Cardiac muscle cell (in vitro differentiated cells and primary cell): ENCODE measurements at regions not wholly inside any gene's neighbourhood (a gene's known extent, or its start where the extent isn't known, plus 50 kb on each side); places are given as distances from the start of the nearest gene placed in this dataset.
"Not testable (repeated sequence)": the region's sequence is repeated elsewhere in the genome, so short reads cannot be mapped to it uniquely, and the experiment has no call there.

ENCODE experiments used
- DNase-seq, 2 donors: peaks; one replicate each; pipeline versions ENCODE4 v3.0.0 to v3.0.0-alpha.2; 2010 to 2017; ENCODE audit warnings: low read depth in 1 of 2, low spot score in 1 of 2
- H3K27ac ChIP-seq: fragments of 200-600 bp; sonication (generic); 2 replicates; pipeline ENCODE4 v1.5.1; 2016
- H3K27me3 ChIP-seq: fragments of 200-600 bp; sonication (generic); 2 replicates; pipeline ENCODE4 v1.6.0; 2016; ENCODE audit warnings: control low read depth
- H3K36me3 ChIP-seq: fragments of 200-600 bp; sonication (generic); 2 replicates; pipeline ENCODE4 v1.5.1; 2016; ENCODE audit warnings: control low read depth
- H3K4me1 ChIP-seq: fragments of 200-600 bp; sonication (generic); 2 replicates; pipeline ENCODE4 v1.8.1; 2017; ENCODE audit warnings: low read depth, mild to moderate bottlenecking, mixed run types
- H3K4me3 ChIP-seq: fragments of 200-600 bp; sonication (generic); 2 replicates; pipeline ENCODE4 v1.5.1; 2016; ENCODE audit warnings: mild to moderate bottlenecking
- H3K9me3 ChIP-seq: fragments of 200-600 bp; sonication (generic); 2 replicates; pipeline ENCODE4 v1.5.1; 2017; ENCODE audit warnings: low read depth, mild to moderate bottlenecking, control low read depth
- CTCF ChIP-seq: IDR thresholded peaks from 2 replicates; pipeline ENCODE4 v1.5.1; 2012; ENCODE audit warnings: low read depth, mild to moderate bottlenecking, low read length

- not testable (repeated sequence) for DNase-seq, H3K27ac ChIP-seq, H3K27me3 ChIP-seq, H3K36me3 ChIP-seq, H3K4me3 ChIP-seq, H3K9me3 ChIP-seq, H3K4me1 ChIP-seq
Measured at GRCh38 chr12:76292891-76293290, 55.3 kb downstream of the BBS10 start.

- not testable (repeated sequence) for H3K27me3 ChIP-seq, H3K36me3 ChIP-seq, H3K9me3 ChIP-seq, H3K27ac ChIP-seq, H3K4me3 ChIP-seq, H3K4me1 ChIP-seq, DNase-seq
Measured at GRCh38 chr12:76292305-76292704, 55.9 kb downstream of the BBS10 start.

- H3K27me3 ChIP-seq = no peaks in the 10 kb centered on the region
- no peaks in the 10 kb centered on the region for H3K4me1 ChIP-seq
- H3K36me3 ChIP-seq = no peaks in the 10 kb centered on the region
- H3K9me3 ChIP-seq = no peaks in the 10 kb centered on the region
- no peak overlapping the region for H3K27ac ChIP-seq
- no peak overlapping the region for H3K4me3 ChIP-seq
- DNase-seq = no peak
- no peak for TF ChIP-seq CTCF
Measured at GRCh38 chr12:76290963-76291859, 57.0 kb downstream of the BBS10 start.

- no peak for DNase-seq
- no peaks in the 10 kb centered on the region for H3K27me3 ChIP-seq
- H3K4me3 ChIP-seq = no peak overlapping the region
- H3K27ac ChIP-seq = no peak overlapping the region
- H3K36me3 ChIP-seq = no peaks in the 10 kb centered on the region
- no peaks in the 10 kb centered on the region for H3K4me1 ChIP-seq
- TF ChIP-seq CTCF = no peak
- H3K9me3 ChIP-seq = no peaks in the 10 kb centered on the region
Measured at GRCh38 chr12:76288218-76288617, 60.0 kb downstream of the BBS10 start.

- Histone ChIP-seq H3K9me3 (no peaks in the 10 kb centered on the region), H3K27me3 (no peaks in the 10 kb centered on the region), H3K27ac (no peak overlapping the region), H3K4me3 (no peak overlapping the region), H3K4me1 (no peaks in the 10 kb centered on the region), H3K36me3 (no peaks in the 10 kb centered on the region)
- no peak for DNase-seq
- TF ChIP-seq CTCF = no peak
Measured at GRCh38 chr12:76284816-76285750, 63.1 kb downstream of the BBS10 start.

- DNase-seq = no peak
Measured at GRCh38 chr12:76282744-76283143, 65.5 kb downstream of the BBS10 start.

More at GRCh38 chr12:76282744-76283143, 65.5 kb downstream of the BBS10 start:
- H3K9me3 ChIP-seq = no peaks in the 10 kb centered on the region
- no peak overlapping the region for H3K4me3 ChIP-seq
- H3K27ac ChIP-seq = no peak overlapping the region
- H3K4me1 ChIP-seq = no peaks in the 10 kb centered on the region
- no peaks in the 10 kb centered on the region for H3K36me3 ChIP-seq
- no peaks in the 10 kb centered on the region for H3K27me3 ChIP-seq
- TF ChIP-seq CTCF = no peak
